Tibial nerve (tissue), 4 donors: ENCODE measurements at regions not wholly inside any gene's neighbourhood (a gene's known extent, or its start where the extent isn't known, plus 50 kb on each side); places are given as distances from the start of the nearest gene placed in this dataset.

Source experiments
- CTCF ChIP-seq, 5 experiments: fragments of 200-600 bp in 3 of 5; fragments of 450-650 bp in 2 of 5; sonication (generic) in 3 of 5; IDR thresholded peaks; one replicate each; pipeline ENCODE4 v1.5.1; 2016 to 2019; ENCODE audit warnings: antibody characterized with exemption in 5 of 5, mild to moderate bottlenecking in 3 of 5, moderate library complexity in 2 of 5
- EP300 ChIP-seq, 2 donors: sonication (generic); formaldehyde crosslinking; IDR thresholded peaks; one replicate each; pipeline ENCODE4 v1.6.1; 2017; ENCODE audit warnings: antibody characterized with exemption in 2 of 2, mild to moderate bottlenecking in 1 of 2
- POLR2A ChIP-seq, 2 donors: fragments of 450-650 bp; IDR thresholded peaks; one replicate each; pipeline ENCODE4 v1.6.1; 2017; ENCODE audit warnings: antibody characterized with exemption in 2 of 2, mild to moderate bottlenecking in 2 of 2, moderate library complexity in 2 of 2

- TF ChIP-seq CTCF (IDR thresholded peaks at IDR 0.05) = no peak
- no peak for TF ChIP-seq POLR2A (IDR thresholded peaks at IDR 0.05)
- TF ChIP-seq EP300 (IDR thresholded peaks at IDR 0.05) = no peak
Measured at GRCh38 chr6:144586986-144587385, 301.9 kb downstream of the UTRN start.
